ENCODE measurements at regions not wholly inside any gene's neighbourhood (a gene's known extent, or its start where the extent isn't known, plus 50 kb on each side); places are given as distances from the start of the nearest gene placed in this dataset.

GRCh38 chr6:84872996-84873723, 108.8 kb upstream of the TBX18 start:
- H2AFZ ChIP-seq (ENCODE audit: low read length), result no peak overlapping the region
- H3F3A ChIP-seq (ENCODE audit: insufficient read depth, low read length), result peaks cover under 1% of the 10 kb centered on the region; the same call in 1 of the 2 replicates
- no peak for DNase-seq
- H3K9me2 ChIP-seq (replicated peaks; ENCODE audit: insufficient read depth, low read length), result no peaks in the 10 kb centered on the region
- H3K9me3 ChIP-seq (replicated peaks; ENCODE audit: insufficient read depth, low read length), result no peaks in the 10 kb centered on the region
- no peaks in the 10 kb centered on the region for H3K27me3 ChIP-seq (replicated peaks; ENCODE audit: insufficient read depth, low read length)
- no peak overlapping the region for H3K4me3 ChIP-seq (ENCODE audit: low read length)
- H3K36me3 ChIP-seq (replicated peaks; ENCODE audit: insufficient read depth, low read length), result no peaks in the 10 kb centered on the region
- no peak overlapping the region for H3K9ac ChIP-seq (ENCODE audit: low read length)
- H3K79me2 ChIP-seq (ENCODE audit: low read length), result no peaks in the 10 kb centered on the region
- no peak overlapping the region for H3K27ac ChIP-seq (ENCODE audit: low read length)
- H3K4me2 ChIP-seq (ENCODE audit: low read depth, low read length), result no peak overlapping the region
- H3K4me1 ChIP-seq (ENCODE audit: low read length), result peaks cover 6% of the 10 kb centered on the region
- no peak for TF ChIP-seq EZH2 (optimal IDR thresholded peaks at IDR 0.05; ENCODE audit: low read depth, low read length)
- TF ChIP-seq CTCF (IDR thresholded peaks at IDR 0.05; ENCODE audit: low read length), result no peak
- TF ChIP-seq EZH2phosphoT487 (IDR thresholded peaks at IDR 0.05; ENCODE audit: low read length), result no peak
- no peaks in the 10 kb centered on the region for H4K20me1 ChIP-seq (ENCODE audit: insufficient read depth, low read length)

DNA sequence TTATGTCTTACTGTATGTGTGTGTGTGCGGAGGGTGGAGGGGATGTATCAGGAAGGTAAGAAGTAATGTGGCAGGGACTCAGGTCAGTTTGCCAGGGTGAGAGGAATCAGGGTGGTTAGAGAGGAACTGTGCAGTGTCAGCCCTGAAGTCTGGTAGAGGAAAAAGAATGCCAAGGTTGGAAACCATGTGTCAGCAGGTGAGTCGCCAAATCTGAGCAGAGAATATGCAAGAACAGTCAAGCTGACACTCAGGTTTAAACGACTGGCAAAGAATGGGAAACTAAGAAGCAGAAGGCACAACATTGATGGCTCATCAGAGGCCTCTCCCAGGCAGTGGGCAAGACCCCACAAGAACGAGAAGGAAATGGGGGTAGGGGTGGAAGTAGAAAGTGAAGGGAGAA, 107.5 kb upstream of the TBX18 start:
- Histone ChIP-seq H3K4me3 (ENCODE audit: low read length) (no peak overlapping the region), H2AFZ (ENCODE audit: low read length) (no peak overlapping the region), H3K79me2 (ENCODE audit: low read length) (no peaks in the 10 kb centered on the region), H3K9ac (ENCODE audit: low read length) (no peak overlapping the region), H3K4me1 (ENCODE audit: low read length) (no peaks in the 10 kb centered on the region), H3K27me3 (replicated peaks; ENCODE audit: insufficient read depth, low read length) (no peaks in the 10 kb centered on the region), H3K36me3 (replicated peaks; ENCODE audit: insufficient read depth, low read length) (no peaks in the 10 kb centered on the region), H3K27ac (ENCODE audit: low read length) (no peak overlapping the region), H4K20me1 (ENCODE audit: insufficient read depth, low read length) (no peaks in the 10 kb centered on the region), H3K9me2 (replicated peaks; ENCODE audit: insufficient read depth, low read length) (no peaks in the 10 kb centered on the region), H3K9me3 (replicated peaks; ENCODE audit: insufficient read depth, low read length) (no peaks in the 10 kb centered on the region), H3K4me2 (ENCODE audit: low read depth, low read length) (no peak overlapping the region), H3F3A (ENCODE audit: insufficient read depth, low read length) (no peaks in the 10 kb centered on the region)
- DNase-seq, result no peak
- TF ChIP-seq EZH2 (optimal IDR thresholded peaks at IDR 0.05; ENCODE audit: low read depth, low read length) (no peak), CTCF (IDR thresholded peaks at IDR 0.05; ENCODE audit: low read length) (no peak), EZH2phosphoT487 (IDR thresholded peaks at IDR 0.05; ENCODE audit: low read length) (no peak)

DNA sequence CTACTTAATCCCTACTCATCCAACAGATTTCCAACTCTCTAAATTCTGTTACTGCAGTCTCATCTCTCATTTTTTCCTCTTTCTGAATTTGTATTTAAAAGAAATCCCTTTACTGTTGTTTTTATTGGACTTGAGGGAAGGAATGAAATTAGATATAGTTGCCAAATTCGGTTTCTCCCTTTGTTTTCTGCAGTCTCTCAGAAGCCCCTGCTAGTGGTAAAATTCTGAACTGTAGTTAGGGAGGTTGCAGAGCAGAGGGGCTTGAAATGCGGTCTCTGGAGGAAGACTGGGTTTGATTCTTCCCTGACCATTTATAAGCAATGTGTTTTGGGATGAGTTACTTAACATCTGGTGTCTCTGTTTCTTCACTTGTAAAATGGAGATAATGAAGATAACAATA, 106.3 kb upstream of the TBX18 start:
- Histone ChIP-seq H2AFZ (ENCODE audit: low read length) (no peak overlapping the region), H3K79me2 (ENCODE audit: low read length) (no peaks in the 10 kb centered on the region), H3K9me2 (replicated peaks; ENCODE audit: insufficient read depth, low read length) (no peaks in the 10 kb centered on the region), H3K4me2 (ENCODE audit: low read depth, low read length) (no peak overlapping the region), H3K4me1 (ENCODE audit: low read length) (no peaks in the 10 kb centered on the region), H3K4me3 (ENCODE audit: low read length) (no peak overlapping the region), H3K9ac (ENCODE audit: low read length) (no peak overlapping the region), H3K36me3 (replicated peaks; ENCODE audit: insufficient read depth, low read length) (no peaks in the 10 kb centered on the region), H3K27me3 (replicated peaks; ENCODE audit: insufficient read depth, low read length) (no peaks in the 10 kb centered on the region), H3F3A (ENCODE audit: insufficient read depth, low read length) (no peaks in the 10 kb centered on the region), H4K20me1 (ENCODE audit: insufficient read depth, low read length) (no peaks in the 10 kb centered on the region), H3K9me3 (replicated peaks; ENCODE audit: insufficient read depth, low read length) (no peaks in the 10 kb centered on the region), H3K27ac (ENCODE audit: low read length) (no peak overlapping the region)
- DNase-seq, result no peak
- TF ChIP-seq EZH2 (optimal IDR thresholded peaks at IDR 0.05; ENCODE audit: low read depth, low read length), result no peak
- no peak for TF ChIP-seq CTCF (IDR thresholded peaks at IDR 0.05; ENCODE audit: low read length)
- TF ChIP-seq EZH2phosphoT487 (IDR thresholded peaks at IDR 0.05; ENCODE audit: low read length), result no peak
